Peyer's patch (tissue), 4 donors: ENCODE measurements at regions not wholly inside any gene's neighbourhood (a gene's known extent, or its start where the extent isn't known, plus 50 kb on each side); places are given as distances from the start of the nearest gene placed in this dataset.

Experiments used
- DNase-seq, 3 donors: peaks; one replicate each; pipeline ENCODE4 v3.0.0-alpha.2; 2017 to 2019
- H3K27ac ChIP-seq, 4 donors: fragments of 200-600 bp; sonication (generic); one replicate each; pipeline ENCODE4 v1.5.1; 2016 to 2019
- H3K27me3 ChIP-seq, 2 donors: fragments of 200-600 bp; sonication (generic); one replicate each; pipeline ENCODE4 v1.5.1; 2019
- H3K36me3 ChIP-seq, 3 donors: fragments of 200-600 bp; sonication (generic); one replicate each; pipeline ENCODE4 v1.5.1; 2016 to 2019
- H3K4me1 ChIP-seq, 4 donors: fragments of 200-600 bp; sonication (generic); one replicate each; pipeline ENCODE4 v1.5.1; 2016 to 2019
- H3K4me3 ChIP-seq, 4 donors: fragments of 200-600 bp; sonication (generic); 1 replicate in 3 of 4; 2 replicates in 1 of 4; pipeline ENCODE4 v1.5.1; 2016 to 2019; ENCODE audit warnings: mild to moderate bottlenecking in 1 of 4
- H3K9me3 ChIP-seq, 4 donors: fragments of 200-600 bp; sonication (generic); one replicate each; pipeline ENCODE4 v1.5.1; 2016 to 2019; ENCODE audit warnings: mild to moderate bottlenecking in 1 of 4
- CTCF ChIP-seq, 6 experiments: fragments of 450-650 bp in 4 of 6; fragments of 200-600 bp in 2 of 6; sonication (generic) in 1 of 6; IDR thresholded peaks; one replicate each; pipeline ENCODE4 v1.5.1; 2017 to 2019; ENCODE audit warnings: antibody characterized with exemption in 6 of 6, mild to moderate bottlenecking in 3 of 6, moderate library complexity in 1 of 6
- POLR2A ChIP-seq, 2 donors: fragments of 450-650 bp; IDR thresholded peaks; one replicate each; pipeline ENCODE4 v1.5.1; 2017; ENCODE audit warnings: antibody characterized with exemption in 2 of 2, mild to moderate bottlenecking in 2 of 2, moderate library complexity in 2 of 2

- TF ChIP-seq CTCF (IDR thresholded peaks at IDR 0.05) (no peak), POLR2A (IDR thresholded peaks at IDR 0.05) (no peak)
Observed at GRCh38 chr3:62961874-62962556, 86.8 kb upstream of the CADPS start.

GRCh38 chr3:62962714-62963113 is 87.5 kb upstream of the CADPS start:
- H3K9me3 ChIP-seq, result no peaks in the 10 kb centered on the region
- H3K27ac ChIP-seq, result no peak overlapping the region
- no peaks in the 10 kb centered on the region for H3K27me3 ChIP-seq
- TF ChIP-seq CTCF (IDR thresholded peaks at IDR 0.05) (no peak), POLR2A (IDR thresholded peaks at IDR 0.05) (no peak)
- H3K36me3 ChIP-seq, result no peaks in the 10 kb centered on the region
- no peaks in the 10 kb centered on the region for H3K4me1 ChIP-seq
- no peak for DNase-seq
- H3K4me3 ChIP-seq, result no peak overlapping the region

More at GRCh38 chr3:62961874-62962556, 86.8 kb upstream of the CADPS start:
- Histone ChIP-seq H3K4me3 (no peak overlapping the region), H3K27me3 (no peaks in the 10 kb centered on the region), H3K4me1 (no peaks in the 10 kb centered on the region), H3K36me3 (no peaks in the 10 kb centered on the region), H3K27ac (no peak overlapping the region), H3K9me3 (no peaks in the 10 kb centered on the region)
- DNase-seq, result no peak

GRCh38 chr3:62965311-62965710 is 90.1 kb upstream of the CADPS start:
- Histone ChIP-seq H3K36me3 (no peaks in the 10 kb centered on the region), H3K4me3 (no peak overlapping the region), H3K27me3 (no peaks in the 10 kb centered on the region), H3K9me3 (no peaks in the 10 kb centered on the region), H3K4me1 (no peaks in the 10 kb centered on the region), H3K27ac (no peak overlapping the region)
- no peak for TF ChIP-seq CTCF (IDR thresholded peaks at IDR 0.05)
- TF ChIP-seq POLR2A (IDR thresholded peaks at IDR 0.05), result no peak
- no peak for DNase-seq

GRCh38 chr3:62968128-62968527 is 92.9 kb upstream of the CADPS start:
- DNase-seq, result no peak
- H3K9me3 ChIP-seq, result no peaks in the 10 kb centered on the region
- no peak overlapping the region for H3K4me3 ChIP-seq
- no peaks in the 10 kb centered on the region for H3K4me1 ChIP-seq
- H3K27me3 ChIP-seq, result no peaks in the 10 kb centered on the region
- no peaks in the 10 kb centered on the region for H3K36me3 ChIP-seq
- no peak for TF ChIP-seq CTCF (IDR thresholded peaks at IDR 0.05)
- TF ChIP-seq POLR2A (IDR thresholded peaks at IDR 0.05), result no peak
- no peak overlapping the region for H3K27ac ChIP-seq

GRCh38 chr3:62970648-62971047 is 95.4 kb upstream of the CADPS start:
- H3K4me1 ChIP-seq, result no peaks in the 10 kb centered on the region
- TF ChIP-seq CTCF (IDR thresholded peaks at IDR 0.05), result no peak
- TF ChIP-seq POLR2A (IDR thresholded peaks at IDR 0.05), result no peak
- no peak for DNase-seq

GRCh38 chr3:62975566-62975965 is 100.3 kb upstream of the CADPS start:
- no peak for DNase-seq
- no peaks in the 10 kb centered on the region for H3K4me1 ChIP-seq
- H3K36me3 ChIP-seq, result no peaks in the 10 kb centered on the region
- TF ChIP-seq POLR2A (IDR thresholded peaks at IDR 0.05) (no peak), CTCF (IDR thresholded peaks at IDR 0.05) (no peak)
- no peak overlapping the region for H3K4me3 ChIP-seq
- no peaks in the 10 kb centered on the region for H3K9me3 ChIP-seq
- H3K27ac ChIP-seq, result no peak overlapping the region
- no peaks in the 10 kb centered on the region for H3K27me3 ChIP-seq

More at GRCh38 chr3:62970648-62971047, 95.4 kb upstream of the CADPS start:
- H3K27ac ChIP-seq, result no peak overlapping the region
- H3K36me3 ChIP-seq, result no peaks in the 10 kb centered on the region
- no peaks in the 10 kb centered on the region for H3K27me3 ChIP-seq
- no peak overlapping the region for H3K4me3 ChIP-seq
- H3K9me3 ChIP-seq, result no peaks in the 10 kb centered on the region
